MM.1S (cell line): ENCODE measurements at regions not wholly inside any gene's neighbourhood (a gene's known extent, or its start where the extent isn't known, plus 50 kb on each side); places are given as distances from the start of the nearest gene placed in this dataset.

Experiments used
- CTCF ChIP-seq: fragments of 300-600 bp; sonication (generic); IDR thresholded peaks from 2 replicates; pipeline ENCODE4 v1.5.1; 2016; ENCODE audit warnings: antibody characterized with exemption, low read length, mixed read lengths
- EZH2 ChIP-seq: fragments of 300-600 bp; sonication (generic); optimal IDR thresholded peaks from 2 replicates; pipeline ENCODE3; 2017; ENCODE audit warnings: low read depth, mild to moderate bottlenecking, antibody characterized with exemption, low read length, mixed read lengths
- EZH2phosphoT487 ChIP-seq: fragments of 300-600 bp; sonication (generic); IDR thresholded peaks from 2 replicates; pipeline ENCODE4 v1.6.1; 2018; ENCODE audit warnings: antibody characterized with exemption, low read length

- TF ChIP-seq CTCF: no peak
- TF ChIP-seq EZH2: no peak
- TF ChIP-seq EZH2phosphoT487: no peak
Observed at GRCh38 chr5:152938630-152939029, 533.6 kb upstream of the NMUR2 start.
